GM18498 (cell line): ENCODE measurements at regions not wholly inside any gene's neighbourhood (a gene's known extent, or its start where the extent isn't known, plus 50 kb on each side); places are given as distances from the start of the nearest gene placed in this dataset.

Experiments
- ATAC-seq: cut with Tn5 transposase; IDR thresholded peaks from one replicate; pipeline ENCODE4 v1.9.1; 2021; ENCODE audit warnings: mild to moderate bottlenecking, moderate library complexity; ENCODE audit not compliant: unreplicated experiment

- no peak for ATAC-seq
Measured at GRCh38 chr12:115444346-115444745, 760.4 kb upstream of the TBX3 start.

DNA sequence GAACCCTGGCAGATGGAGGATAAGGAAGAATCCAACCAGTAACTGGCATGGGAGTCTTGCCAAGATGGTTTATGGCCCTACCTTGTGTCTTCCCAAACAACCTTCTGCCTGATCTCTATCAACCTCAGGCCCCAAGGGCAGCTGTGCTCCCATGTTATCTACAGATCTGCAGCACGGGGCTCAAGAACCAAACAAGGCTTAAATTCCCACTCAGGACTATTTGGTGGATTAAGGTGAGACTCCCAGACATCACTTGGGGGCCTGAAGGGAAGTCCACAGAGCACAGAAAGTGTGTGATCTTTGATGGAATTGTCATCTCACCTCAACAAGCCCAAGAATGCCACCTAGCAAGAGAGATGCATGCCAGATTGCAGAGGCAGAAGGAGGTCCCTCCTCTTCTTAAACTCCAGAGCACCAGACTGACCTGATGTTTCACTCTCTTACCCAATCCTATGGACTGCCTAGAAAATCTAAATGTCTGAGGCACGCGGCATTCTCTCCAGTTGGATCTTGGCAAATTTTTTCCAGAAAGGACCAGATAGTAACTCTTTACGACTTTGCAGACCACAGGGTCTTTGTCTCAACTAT lies 759.5 kb upstream of the TBX3 start:
- ATAC-seq: no peak

DNA sequence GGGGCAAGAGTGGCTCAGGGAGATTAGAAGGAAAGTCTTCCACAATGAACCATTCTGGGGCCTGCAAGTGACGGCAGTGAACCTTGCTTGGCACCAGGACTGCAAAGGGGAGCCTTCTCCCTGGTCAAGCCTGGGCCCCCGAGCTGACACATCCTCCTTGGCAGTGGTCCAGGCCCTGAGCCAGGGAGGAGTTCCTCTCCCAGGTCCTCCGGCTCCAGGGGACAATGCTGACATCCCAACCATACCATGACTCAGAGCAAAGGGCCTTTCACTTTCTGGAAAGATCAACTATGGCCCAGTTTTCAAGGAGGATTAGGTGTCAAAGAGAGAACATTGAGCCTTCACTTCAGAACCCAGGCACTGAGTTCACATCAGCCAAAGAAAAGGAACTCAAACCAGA lies 756.5 kb upstream of the TBX3 start:
- no peak for ATAC-seq

- ATAC-seq: no peak
Measured at GRCh38 chr12:115439008-115439601, 755.1 kb upstream of the TBX3 start.

- no peak for ATAC-seq
Measured at GRCh38 chr12:115438314-115438713, 754.3 kb upstream of the TBX3 start.

- no peak for ATAC-seq
Measured at GRCh38 chr12:115437061-115437567, 753.1 kb upstream of the TBX3 start.

- no peak for ATAC-seq
Measured at GRCh38 chr12:115433014-115433634, 749.1 kb upstream of the TBX3 start.

DNA sequence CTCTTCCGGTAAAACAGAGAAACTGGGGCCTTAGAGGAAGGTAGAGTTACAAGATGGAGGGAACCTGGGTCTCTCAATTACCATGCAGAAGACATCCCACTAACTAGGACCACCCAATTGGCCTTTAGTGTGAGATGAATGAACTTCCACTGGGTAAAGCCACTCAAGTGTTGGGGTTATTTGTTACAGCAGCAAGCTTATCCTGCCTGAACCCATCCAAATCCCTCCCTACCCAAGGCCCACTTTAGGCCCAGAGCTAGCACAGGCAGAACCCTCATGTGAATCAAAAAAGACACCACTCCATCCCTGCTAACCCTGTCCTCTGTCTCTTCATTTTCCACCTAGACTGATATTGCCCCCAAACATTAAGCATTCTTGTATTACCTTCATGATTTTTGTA lies 746.7 kb upstream of the TBX3 start:
- no peak for ATAC-seq

- ATAC-seq: no peak
Measured at GRCh38 chr12:115426732-115427131, 742.8 kb upstream of the TBX3 start.

- no peak for ATAC-seq
Measured at GRCh38 chr12:115424003-115424402, 740.0 kb upstream of the TBX3 start.

DNA sequence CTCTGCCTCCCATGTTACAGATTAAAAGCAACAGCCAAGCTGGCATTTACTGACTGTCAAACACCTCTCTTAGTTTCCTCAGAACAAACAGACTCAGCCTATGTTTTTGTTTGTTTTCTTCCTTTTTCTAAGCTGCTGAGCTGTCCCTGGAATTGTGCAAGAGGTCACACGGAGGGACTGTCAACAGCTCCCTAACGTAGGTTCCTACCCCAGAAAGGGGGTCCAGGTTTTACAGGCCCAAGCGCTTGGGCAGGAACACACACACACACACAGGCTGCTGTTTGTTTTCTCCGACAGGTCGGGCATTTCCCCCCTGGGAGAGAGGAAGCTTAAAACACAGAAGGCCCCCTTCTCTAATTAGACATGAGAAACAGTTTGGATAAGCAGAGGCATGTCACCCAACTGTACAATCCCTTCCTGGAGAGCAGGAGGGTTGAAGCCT lies 739.6 kb upstream of the TBX3 start:
- no peak for ATAC-seq

DNA sequence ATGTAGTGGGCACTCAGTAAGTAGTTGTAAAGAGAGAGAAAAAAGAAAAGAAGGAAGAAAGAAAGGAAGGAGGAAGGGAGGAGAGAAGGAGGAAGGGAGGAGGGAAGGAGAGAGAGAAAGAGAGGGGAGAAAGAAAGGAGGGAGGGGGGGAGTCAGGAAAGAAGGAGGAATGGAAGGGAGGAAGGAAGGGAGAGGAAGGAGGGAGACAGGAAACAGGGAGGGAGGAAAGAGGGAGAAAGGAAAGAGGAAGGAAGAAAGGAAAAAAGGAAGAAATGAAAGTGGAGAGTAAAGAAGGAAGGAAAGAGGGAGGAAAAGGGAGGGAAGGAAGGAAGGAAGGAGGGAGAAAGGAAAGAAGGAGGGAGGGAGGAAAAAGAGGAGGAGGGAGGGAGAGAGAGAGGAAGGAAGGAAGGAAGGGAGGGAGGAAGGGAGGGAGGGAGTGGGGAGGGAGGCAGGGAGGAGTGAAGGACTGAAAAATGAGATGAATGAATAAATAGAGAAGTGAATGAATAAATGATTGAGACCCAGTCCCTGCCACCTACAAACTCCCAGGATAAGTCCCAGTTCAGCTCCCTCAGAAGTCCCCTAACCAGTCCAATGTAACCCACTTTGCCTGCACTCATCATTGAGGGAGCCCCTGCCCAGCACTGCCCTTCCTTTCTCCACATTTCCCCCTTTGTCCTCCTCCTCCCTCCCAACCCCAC lies 739.0 kb upstream of the TBX3 start:
- no peak for ATAC-seq

- ATAC-seq: no peak
Measured at GRCh38 chr12:115421796-115422709, 738.1 kb upstream of the TBX3 start.

DNA sequence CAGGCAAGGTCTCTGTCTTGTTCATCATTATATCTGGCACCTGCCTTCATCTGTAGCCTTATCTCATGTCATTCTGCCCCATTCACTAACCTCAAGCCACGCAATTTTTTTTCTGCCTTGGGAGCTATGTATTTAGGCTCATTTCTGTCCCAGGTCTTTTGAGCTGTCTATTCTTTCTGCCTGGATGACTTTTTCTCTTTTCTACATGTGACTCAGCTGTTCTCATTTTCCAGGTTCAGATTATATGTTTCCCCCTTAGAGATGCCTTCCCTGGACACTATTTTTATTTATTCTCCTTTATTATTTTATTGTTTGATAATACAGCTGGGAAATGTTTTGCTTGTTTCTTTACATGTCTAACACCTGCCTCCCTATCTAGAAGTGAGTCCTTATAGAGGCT lies 737.4 kb upstream of the TBX3 start:
- ATAC-seq: no peak

DNA sequence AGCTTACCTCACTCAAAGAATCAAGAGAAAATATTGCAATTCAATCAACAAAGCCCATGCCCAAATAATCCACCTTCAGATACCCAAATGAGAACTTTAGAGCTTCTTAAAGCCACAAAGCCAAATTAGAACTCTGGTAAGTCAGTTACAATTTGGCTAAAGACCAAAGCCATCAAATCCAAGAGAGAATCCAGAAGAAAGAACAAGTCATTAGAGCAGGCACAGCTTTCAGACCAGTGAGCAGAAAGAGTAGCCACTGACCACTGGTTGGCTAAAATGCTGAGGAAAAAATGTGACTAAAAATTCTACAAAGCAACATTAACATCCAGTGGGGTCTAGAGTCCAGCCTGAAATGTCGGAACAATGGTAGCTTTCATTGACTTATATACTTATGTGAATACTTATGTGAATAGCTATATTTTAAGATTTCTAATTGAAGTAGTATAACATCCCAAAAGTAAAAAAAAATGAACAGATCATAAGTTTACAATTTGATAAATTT lies 735.2 kb upstream of the TBX3 start:
- ATAC-seq: no peak

DNA sequence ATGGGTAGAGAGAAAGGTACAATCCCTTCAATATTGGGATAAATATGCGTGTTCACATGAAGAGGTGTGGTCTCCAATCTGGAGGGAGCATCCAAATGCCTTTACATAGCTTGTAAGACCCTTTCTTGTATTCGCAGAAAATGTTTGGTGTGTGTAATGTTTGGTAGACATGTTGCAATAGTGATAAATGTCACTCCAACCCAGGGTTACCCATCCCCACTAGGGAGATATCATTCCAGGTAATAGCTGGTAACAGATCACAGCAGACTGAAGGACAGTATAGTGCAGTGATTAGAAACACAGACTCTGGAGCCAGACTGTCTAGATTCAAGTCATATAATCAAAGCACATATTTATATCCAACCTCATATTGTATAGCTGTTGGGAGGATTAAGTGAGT lies 733.6 kb upstream of the TBX3 start:
- ATAC-seq: no peak

- no peak for ATAC-seq
Measured at GRCh38 chr12:115416869-115417268, 732.9 kb upstream of the TBX3 start.

GRCh38 chr12:115413626-115414025 lies 729.7 kb upstream of the TBX3 start:
- ATAC-seq: no peak

DNA sequence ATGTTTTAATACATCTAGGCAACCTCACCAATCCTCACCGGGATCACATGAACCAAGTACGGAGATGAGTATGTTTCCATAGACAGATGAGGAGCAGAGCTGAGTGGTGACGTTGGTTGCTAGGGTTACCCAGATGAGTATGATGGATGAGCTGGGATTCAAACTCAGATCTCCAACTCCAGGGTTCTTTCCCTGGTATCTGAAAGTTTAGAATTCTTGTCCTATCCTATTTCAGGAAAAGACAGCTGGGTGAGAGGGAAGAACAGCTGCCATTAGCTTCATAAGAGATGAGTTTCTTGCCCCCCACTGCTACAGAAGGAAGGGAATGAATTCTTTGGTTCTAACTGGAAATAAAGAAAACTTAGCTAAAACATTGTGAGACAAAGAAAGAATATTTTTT lies 728.9 kb upstream of the TBX3 start:
- ATAC-seq: no peak

DNA sequence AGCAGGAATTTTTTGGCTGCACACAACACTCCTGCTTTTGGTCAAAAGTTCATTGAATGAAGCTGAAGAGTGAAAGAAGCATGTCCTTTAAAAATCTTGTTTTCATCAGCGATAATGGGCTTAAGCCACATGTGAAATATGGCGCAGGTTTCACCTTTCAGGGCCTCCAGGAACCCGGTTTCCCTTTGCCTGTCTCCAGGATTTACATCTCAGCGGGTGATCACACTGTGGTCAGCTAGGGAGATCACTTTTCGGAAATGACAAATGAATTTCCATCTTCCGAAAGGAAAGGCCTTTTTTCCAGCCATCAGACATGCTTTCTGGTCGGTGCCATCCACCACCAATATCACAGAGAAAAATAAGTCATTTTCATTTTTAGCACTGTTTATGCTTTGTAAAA lies 727.1 kb upstream of the TBX3 start:
- no peak for ATAC-seq

- ATAC-seq: no peak
Measured at GRCh38 chr12:115408642-115409041, 724.7 kb upstream of the TBX3 start.
